ENCODE measurements at regions not wholly inside any gene's neighbourhood (a gene's known extent, or its start where the extent isn't known, plus 50 kb on each side); places are given as distances from the start of the nearest gene placed in this dataset.
"Not testable (repeated sequence)": the region's sequence is repeated elsewhere in the genome, so short reads cannot be mapped to it uniquely, and the experiment has no call there.

- DNase-seq (ENCODE audit: low spot score), result no peak
- in situ Hi-C loops (cut with HindIII; ENCODE audit: low sequenced_read_pairs), result no loop called here
These were observed 122.2 kb upstream of the ATXN1 start for GRCh38 chr6:16883414-16883813.

- in situ Hi-C loops (cut with HindIII; ENCODE audit: low sequenced_read_pairs), result no loop called here
These were observed 121.0 kb upstream of the ATXN1 start for GRCh38 chr6:16882230-16882629.

GRCh38 chr6:16876852-16877251 lies 115.6 kb upstream of the ATXN1 start:
- DNase-seq (ENCODE audit: low spot score); in situ Hi-C loops (cut with HindIII; ENCODE audit: low sequenced_read_pairs): not testable (repeated sequence)

More at GRCh38 chr6:16882230-16882629, 121.0 kb upstream of the ATXN1 start:
- no peak for DNase-seq (ENCODE audit: low spot score)

GRCh38 chr6:16876201-16876600 lies 114.9 kb upstream of the ATXN1 start:
- in situ Hi-C loops (cut with HindIII; ENCODE audit: low sequenced_read_pairs), result no loop called here
- DNase-seq (ENCODE audit: low spot score), result no peak

GRCh38 chr6:16873698-16874097 lies 112.4 kb upstream of the ATXN1 start:
- in situ Hi-C loops (cut with HindIII; ENCODE audit: low sequenced_read_pairs), result no loop called here
- no peak for DNase-seq (ENCODE audit: low spot score)

GRCh38 chr6:16872543-16873235 lies 111.4 kb upstream of the ATXN1 start:
- no peak for DNase-seq (ENCODE audit: low spot score)
- in situ Hi-C loops (cut with HindIII; ENCODE audit: low sequenced_read_pairs), result no loop called here

GRCh38 chr6:16871047-16871446 lies 109.8 kb upstream of the ATXN1 start:
- DNase-seq (ENCODE audit: low spot score), result no peak
- in situ Hi-C loops (cut with HindIII; ENCODE audit: low sequenced_read_pairs), result no loop called here

- in situ Hi-C loops (cut with HindIII; ENCODE audit: low sequenced_read_pairs), result no loop called here
- DNase-seq (ENCODE audit: low spot score), result no peak
These were observed 107.7 kb upstream of the ATXN1 start for GRCh38 chr6:16868968-16869367.

GRCh38 chr6:16857969-16858592 lies 96.8 kb upstream of the ATXN1 start:
- in situ Hi-C loops (cut with HindIII; ENCODE audit: low sequenced_read_pairs), result no loop called here
- no peak for DNase-seq (ENCODE audit: low spot score)

- DNase-seq (ENCODE audit: low spot score), result no peak
- in situ Hi-C loops (cut with HindIII; ENCODE audit: low sequenced_read_pairs), result no loop called here
These were observed 94.2 kb upstream of the ATXN1 start for GRCh38 chr6:16855460-16855859.

- in situ Hi-C loops (cut with HindIII; ENCODE audit: low sequenced_read_pairs), result no loop called here
- DNase-seq (ENCODE audit: low spot score), result no peak
These were observed 93.7 kb upstream of the ATXN1 start for GRCh38 chr6:16854986-16855385.

- in situ Hi-C loops (cut with HindIII; ENCODE audit: low sequenced_read_pairs), result no loop called here
- no peak for DNase-seq (ENCODE audit: low spot score)
These were observed 91.4 kb upstream of the ATXN1 start for GRCh38 chr6:16852671-16853070.

- DNase-seq (ENCODE audit: low spot score), result no peak
- in situ Hi-C loops (cut with HindIII; ENCODE audit: low sequenced_read_pairs), result no loop called here
These were observed 90.5 kb upstream of the ATXN1 start for GRCh38 chr6:16851758-16852157.

- in situ Hi-C loops (cut with HindIII; ENCODE audit: low sequenced_read_pairs), result no loop called here
- no peak for DNase-seq (ENCODE audit: low spot score)
These were observed 89.8 kb upstream of the ATXN1 start for GRCh38 chr6:16851044-16851540.

- DNase-seq (ENCODE audit: low spot score), result no peak
- in situ Hi-C loops (cut with HindIII; ENCODE audit: low sequenced_read_pairs), result no loop called here
These were observed 89.4 kb upstream of the ATXN1 start for GRCh38 chr6:16850681-16851026.

GRCh38 chr6:16849988-16850680 lies 88.9 kb upstream of the ATXN1 start:
- in situ Hi-C loops (cut with HindIII; ENCODE audit: low sequenced_read_pairs), result no loop called here
- DNase-seq (ENCODE audit: low spot score), result no peak

GRCh38 chr6:16849280-16849987 lies 88.2 kb upstream of the ATXN1 start:
- no peak for DNase-seq (ENCODE audit: low spot score)
- in situ Hi-C loops (cut with HindIII; ENCODE audit: low sequenced_read_pairs), result no loop called here

- in situ Hi-C loops (cut with HindIII; ENCODE audit: low sequenced_read_pairs), result no loop called here
- no peak for DNase-seq (ENCODE audit: low spot score)
These were observed 85.1 kb upstream of the ATXN1 start for GRCh38 chr6:16846399-16846778.

- in situ Hi-C loops (cut with HindIII; ENCODE audit: low sequenced_read_pairs), result no loop called here
- DNase-seq (ENCODE audit: low spot score), result no peak
These were observed 82.9 kb upstream of the ATXN1 start for GRCh38 chr6:16844183-16844582.

GRCh38 chr6:16842676-16843075 lies 81.4 kb upstream of the ATXN1 start:
- in situ Hi-C loops (cut with HindIII; ENCODE audit: low sequenced_read_pairs), result no loop called here
- DNase-seq (ENCODE audit: low spot score), result no peak
